Activated CD8-positive, alpha-beta memory T cell treated with anti-CD3 and anti-CD28 coated beads for 1 hour (primary cell): ENCODE measurements at regions not wholly inside any gene's neighbourhood (a gene's known extent, or its start where the extent isn't known, plus 50 kb on each side); places are given as distances from the start of the nearest gene placed in this dataset.
"Not testable (repeated sequence)": the region's sequence is repeated elsewhere in the genome, so short reads cannot be mapped to it uniquely, and the experiment has no call there.

ENCODE experiments used
- DNase-seq, 2 donors: peaks; one replicate each; pipeline ENCODE4 v3.0.0-alpha.2; 2020; ENCODE audit warnings: low read depth in 1 of 2; ENCODE audit errors: extremely low read depth in 1 of 2

DNA sequence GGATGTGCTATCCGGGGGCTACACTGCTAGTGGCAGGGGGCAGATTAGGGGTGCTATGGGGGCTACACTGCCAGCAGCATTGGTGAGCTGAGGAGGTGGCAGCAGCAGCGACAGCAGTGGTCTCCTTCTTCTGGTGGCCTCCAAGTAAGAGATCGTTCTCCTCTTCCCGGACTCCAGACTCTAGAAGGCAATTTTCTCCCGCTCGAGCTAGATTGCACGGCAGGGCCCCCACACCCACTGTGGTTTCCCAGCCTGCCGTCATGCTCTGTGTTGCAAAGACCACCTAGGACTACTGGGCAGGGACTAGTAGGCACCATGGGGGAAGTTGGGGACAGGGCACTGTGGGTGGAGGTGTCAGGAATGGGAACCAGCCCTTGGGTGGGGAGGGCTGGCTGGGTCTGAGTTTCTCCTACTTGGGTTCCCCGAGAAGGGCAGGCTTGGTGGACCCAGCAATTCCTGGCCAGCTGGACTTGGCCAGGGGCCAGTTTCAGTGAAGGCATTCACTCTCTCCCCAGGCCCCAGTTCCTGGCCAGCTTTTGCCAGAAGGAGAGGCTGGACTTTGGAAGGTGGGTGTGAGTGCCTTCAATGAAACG lies 203.4 kb upstream of the WSB1 start:
- DNase-seq = not testable (repeated sequence)

DNA sequence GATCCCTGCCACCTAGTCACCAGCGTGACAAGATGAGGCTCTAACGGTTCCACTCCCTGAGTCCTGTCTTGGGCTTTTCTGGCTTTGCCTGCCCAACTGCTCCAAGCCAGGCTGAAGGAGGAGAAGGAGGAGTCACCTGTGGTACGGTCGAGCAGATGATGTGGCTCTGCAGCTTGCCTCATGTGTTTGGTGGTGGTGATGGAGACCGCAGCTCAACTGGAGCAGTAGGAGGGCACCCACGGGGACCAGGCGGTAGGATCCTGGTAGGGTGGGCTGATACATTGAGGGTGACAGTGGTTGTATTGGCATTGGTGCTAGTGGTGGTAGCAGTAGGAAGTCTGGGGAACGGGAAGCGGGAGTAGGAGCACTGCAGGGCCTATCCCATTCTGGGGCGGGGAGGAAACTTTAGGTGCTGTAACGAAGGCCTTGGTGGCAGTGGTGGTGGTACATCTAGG lies 202.8 kb upstream of the WSB1 start:
- no peak for DNase-seq

DNA sequence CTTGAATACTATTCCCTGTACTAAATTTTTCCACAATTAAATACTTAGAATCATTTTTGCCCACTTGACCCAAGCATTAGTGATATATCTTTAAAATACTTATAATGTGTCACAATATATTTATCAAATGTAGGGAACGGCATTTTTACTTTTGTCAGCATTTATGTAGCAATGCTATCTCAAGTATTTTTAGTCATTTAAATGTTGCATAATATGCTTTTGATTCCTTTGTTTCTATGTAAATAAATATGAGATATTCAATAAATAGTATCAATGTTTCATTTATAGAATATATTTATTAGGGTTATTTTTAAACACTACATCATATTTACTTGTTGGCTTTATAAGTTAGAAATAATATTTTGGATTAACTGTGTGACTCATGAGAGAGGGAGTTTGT lies 199.7 kb upstream of the WSB1 start:
- not testable (repeated sequence) for DNase-seq

DNA sequence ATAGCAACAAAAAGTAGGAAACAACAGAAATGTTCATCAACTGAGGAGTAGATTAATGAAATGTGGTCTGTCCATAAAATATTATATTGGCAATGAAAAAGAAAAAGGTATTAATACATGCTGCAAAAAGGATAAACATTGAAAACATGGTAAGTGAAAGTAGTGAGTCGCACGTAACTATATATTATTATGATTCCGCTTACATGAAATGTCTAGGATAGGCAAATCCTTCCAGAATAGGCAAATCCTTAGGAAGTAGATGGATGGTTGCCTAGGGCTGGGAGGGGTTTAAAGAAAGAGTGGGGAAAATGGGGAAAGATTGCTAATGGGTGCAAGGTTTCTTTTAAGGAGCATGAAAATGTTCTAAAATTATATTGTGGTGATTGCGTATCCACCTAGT lies 198.1 kb upstream of the WSB1 start:
- DNase-seq = not testable (repeated sequence)

DNA sequence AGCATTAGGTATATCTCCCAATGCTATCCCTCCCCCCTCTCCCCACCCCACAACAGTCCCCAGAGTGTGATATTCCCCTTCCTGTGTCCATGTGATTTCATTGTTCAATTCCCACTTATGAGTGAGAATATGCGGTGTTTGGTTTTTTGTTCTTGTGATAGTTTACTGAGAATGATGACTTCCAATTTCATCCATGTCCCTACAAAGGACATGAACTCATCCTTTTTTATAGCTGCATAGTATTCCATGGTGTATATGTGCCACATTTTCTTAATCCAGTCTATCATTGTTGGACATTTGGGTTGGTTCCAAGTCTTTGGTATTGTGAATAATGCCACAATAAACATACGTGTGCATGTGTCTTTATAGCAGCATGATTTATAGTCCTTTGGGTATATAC lies 194.6 kb upstream of the WSB1 start:
- not testable (repeated sequence) for DNase-seq

DNA sequence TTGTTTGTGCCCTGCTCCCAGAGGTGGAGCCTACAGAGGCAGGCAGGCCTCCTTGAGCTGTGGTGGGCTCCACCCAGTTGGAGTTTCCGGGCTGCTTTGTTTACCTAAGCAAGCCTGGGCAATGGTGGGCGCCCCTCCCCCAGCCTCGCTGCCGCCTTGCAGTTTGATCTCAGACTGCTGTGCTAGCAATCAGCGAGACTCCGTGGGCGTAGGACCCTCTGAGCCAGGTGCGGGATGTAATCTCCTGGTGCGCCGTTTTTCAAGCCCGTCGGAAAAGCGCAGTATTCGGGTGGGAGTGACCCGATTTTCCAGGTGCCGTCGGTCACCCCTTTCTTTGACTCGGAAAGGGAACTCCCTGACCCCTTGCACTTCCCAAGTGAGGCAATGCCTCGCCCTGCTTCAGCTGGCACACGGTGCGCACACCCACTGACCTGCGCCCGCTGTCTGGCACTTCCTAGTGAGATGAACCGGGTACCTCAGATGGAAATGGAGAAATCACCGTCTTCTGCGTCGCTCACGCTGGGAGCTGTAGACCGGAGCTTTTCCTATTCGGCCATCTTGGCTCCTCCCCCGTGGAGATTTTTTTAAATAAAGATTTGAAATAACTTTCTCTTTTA lies 189.2 kb upstream of the WSB1 start:
- not testable (repeated sequence) for DNase-seq

DNA sequence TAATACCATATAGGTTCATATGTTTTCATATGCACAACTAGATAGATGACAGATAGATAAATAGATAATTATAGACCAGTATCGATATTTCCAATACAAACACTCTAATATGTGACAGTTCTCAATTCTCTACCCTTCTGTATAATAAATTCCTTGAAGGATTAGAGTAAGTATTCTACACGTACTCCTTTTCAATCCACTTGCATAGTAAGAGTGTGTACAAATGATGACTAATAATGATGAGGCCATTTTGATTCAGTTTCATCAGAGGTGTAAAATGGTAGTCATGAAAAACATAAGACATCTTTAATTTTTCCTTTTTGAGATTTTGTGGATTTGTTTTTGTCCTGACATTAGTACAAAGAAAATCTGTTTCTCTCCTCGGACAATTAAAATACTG lies 188.3 kb upstream of the WSB1 start:
- DNase-seq = no peak

DNA sequence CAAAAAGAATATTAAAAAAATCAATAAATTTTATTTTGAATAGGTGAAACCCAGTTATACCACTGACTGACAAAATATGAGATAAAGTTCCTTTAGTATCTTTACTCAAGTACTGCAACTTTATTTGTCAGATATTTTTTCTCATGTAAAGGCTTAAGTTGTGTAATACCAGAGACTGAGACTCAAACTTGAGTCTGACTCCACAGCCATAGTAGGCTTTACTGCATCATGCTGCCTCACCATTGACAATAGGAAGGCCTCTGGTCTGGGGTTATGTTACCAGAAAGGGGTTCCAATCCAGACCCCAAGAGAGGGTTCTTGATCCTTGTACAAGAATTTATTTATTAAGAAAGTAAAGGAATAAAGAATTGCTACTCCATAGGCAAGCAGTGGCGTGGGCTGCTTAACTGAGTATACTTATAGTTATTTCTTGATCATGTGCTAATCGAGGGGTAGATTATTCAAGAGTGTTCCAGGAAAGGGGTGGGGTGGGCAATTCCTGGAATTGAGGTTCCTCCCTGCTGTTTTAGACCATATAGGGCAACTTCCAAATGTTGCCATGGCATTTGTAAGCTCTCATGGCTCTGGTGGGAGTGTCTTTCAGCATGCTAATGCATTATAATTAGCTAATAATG lies 187.4 kb upstream of the WSB1 start:
- no peak for DNase-seq

DNA sequence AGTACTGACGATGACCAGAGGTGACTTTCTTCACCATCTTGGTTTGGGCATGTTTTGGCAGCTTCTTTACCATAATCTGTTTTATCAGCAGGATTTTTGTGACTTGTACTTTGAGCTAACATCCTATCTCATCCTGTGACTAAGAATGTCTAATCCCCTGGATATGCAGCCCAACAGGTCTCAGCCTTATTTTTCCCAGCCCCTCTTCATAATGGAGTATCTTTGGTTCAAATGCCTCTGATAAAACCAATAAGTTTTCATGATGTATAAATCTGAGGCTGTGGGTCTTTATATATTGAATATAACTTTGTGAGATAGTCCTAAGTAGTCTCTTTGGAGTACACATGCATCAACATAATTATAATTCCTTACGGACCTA lies 186.9 kb upstream of the WSB1 start:
- no peak for DNase-seq

DNA sequence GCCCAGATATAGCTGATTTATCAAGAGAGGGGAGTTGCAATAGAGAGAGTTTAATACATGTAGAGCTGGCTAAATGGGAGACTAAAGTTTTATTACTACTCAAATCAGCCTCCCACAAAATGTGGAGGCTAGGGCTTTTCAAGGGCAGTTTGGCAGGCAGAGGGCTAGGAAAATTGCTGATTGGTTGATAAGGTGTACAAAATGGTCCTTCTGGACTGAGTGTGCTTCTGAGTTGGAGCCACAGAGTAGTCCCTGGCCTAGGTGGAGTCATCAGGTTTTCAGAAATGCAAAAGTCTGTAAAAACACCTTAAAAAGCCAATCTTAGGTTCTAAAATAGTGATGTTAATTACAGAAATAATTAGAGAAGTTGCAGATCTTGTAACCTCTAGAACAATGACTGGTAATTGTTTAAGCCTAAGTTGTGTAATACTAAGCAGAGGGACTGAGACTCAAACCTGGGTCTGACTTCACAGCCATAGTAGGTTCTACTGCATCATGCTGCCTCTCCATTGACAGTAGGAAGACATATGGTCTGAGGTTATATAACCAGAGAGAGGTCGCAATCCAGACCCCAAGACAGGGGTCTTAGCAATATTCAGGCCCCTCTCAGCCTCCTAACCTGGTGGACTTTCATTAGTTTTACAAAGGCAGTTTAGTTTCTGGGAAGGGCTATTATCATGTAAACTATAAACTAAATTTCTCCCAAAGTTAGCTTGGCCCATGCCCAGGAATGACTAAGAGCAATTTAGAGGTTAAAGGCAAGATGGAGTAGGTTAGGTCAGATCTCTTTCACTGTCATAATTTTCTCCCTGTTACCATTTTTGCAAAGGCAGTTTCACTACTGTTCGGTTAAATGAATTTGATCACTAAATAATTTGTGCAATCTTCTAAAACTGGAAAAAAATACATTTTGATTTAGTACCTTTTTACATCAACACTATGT lies 186.3 kb upstream of the WSB1 start:
- DNase-seq = not testable (repeated sequence)

DNA sequence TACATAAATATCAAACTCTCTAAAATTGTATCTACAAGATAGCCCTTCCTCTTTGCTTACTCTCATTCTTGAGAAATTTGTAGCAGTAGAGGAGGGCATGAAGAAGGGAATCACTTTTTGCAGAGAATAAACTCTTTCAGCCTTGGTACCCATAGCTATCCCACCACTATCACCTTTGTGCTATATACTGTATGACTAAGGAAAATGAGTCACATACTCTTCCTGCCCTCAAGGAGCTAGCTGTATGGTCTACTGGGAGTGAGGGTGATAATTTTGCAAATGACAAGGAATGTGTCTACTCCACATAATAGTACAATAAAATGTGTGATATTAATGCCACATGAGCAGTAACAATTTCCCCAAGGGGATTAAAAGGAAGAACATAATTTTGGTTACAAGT lies 184.6 kb upstream of the WSB1 start:
- DNase-seq = no peak

DNA sequence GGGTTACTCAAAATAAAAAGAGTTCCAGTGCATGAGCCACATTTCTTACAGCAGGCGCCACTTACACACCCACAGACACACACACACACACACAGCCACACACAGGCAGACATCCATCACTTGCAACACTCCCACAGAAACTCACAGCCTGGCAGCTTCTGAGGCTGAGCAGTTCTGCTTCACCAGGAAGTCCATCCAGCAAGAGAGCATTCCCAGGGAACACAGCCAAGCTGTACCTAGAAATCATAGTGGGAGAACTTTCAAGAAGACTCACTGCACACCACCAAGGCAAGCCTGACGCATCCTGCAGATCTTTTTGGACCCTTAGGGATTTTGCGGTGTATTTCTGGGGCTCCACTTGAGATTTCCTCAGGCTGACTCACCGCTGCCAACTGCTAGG lies 140.9 kb upstream of the WSB1 start:
- DNase-seq = no peak

DNA sequence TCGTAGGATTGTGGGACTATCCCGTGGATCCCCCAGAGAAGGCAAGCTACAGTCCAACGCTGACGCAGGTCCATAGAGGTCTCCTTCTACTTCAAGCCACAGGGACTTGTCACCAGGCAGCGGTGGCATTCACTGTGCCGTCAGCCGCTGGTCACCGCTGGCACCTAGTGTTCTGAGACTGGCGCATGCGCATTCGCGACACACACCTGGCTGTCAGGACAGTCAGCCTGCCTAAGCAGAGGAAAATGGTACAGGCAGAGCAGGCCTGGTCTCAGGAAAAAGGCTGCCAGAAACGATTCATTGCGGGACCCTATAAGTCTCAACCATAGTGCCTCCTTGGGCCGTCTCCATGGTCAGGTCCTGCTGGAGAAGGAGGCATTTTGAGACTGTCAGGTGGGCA lies 138.0 kb upstream of the WSB1 start:
- DNase-seq = no peak

DNA sequence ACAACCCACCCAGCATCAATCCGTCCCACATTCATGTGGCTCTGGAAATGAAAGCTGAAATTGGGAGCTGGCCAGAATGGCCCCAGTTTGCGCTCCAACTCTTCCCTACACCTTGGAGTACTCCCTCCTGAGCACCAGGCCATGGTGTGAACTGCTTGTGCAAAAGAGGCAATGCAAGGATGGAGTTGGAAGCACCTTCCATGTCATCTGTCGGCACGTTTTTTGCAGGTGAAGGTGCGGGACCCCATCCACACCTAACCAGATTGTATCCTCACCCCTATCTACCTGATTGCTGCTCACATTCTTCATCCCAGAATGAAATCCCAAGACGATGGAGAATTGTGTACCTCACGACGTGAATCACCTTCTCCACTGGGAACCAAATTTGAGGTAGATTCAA lies 136.6 kb upstream of the WSB1 start:
- no peak for DNase-seq

DNA sequence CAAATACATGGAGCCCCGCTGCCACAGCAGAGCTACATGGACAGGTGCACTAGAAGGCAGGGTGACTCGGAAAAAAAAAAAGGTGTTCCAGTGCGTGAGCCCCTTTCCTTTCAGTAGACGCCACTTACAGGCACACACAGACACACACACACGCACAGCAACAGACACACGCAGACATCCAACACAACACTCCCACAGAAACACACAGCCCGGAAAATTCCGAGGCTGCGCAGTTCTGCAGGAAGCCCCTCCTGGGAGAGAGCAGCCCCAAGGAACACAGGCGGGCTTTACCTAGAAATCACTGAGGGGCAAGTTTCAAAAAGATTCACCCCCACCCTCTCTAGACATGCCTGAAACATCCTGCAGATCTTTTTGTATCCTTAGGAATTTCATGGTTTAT lies 136.0 kb upstream of the WSB1 start:
- no peak for DNase-seq

DNA sequence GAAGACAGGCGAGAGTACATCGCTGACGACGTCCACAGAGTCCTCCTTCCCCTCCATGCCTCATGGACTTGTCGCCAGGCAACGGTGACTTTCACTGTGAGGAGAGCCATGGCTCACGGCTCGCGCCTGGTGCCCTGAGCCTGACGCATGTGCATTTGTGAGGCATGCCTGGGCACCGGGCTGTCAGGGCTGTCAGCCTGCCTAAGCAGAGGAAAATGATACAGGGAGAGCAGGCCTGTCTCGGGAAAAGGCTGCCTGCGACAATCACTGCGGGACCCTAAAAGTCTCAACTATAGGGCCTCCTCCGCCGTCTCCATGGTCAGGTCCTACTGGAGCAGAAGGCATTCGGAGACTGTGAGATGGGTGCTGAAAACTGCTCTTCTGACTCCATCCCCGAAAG lies 135.5 kb upstream of the WSB1 start:
- no peak for DNase-seq

DNA sequence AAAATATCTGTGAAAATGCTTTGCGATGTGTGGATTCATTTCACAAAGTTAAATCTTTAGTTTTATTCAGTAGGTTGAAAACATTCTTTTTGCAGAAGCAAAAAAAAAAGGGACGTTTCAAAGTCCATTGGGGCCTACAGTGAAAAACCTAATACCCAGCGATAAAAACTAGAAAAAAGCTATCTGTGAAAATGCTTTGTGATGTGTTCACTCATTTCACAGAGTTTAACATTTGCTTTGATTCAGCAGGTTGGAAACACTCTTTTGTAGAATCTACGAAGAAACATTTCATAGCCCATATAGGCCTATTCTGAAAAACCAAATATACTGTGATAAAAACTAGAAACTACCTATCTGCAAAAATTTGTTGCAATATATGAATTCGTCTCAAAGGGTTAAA lies 113.6 kb upstream of the WSB1 start:
- no peak for DNase-seq

DNA sequence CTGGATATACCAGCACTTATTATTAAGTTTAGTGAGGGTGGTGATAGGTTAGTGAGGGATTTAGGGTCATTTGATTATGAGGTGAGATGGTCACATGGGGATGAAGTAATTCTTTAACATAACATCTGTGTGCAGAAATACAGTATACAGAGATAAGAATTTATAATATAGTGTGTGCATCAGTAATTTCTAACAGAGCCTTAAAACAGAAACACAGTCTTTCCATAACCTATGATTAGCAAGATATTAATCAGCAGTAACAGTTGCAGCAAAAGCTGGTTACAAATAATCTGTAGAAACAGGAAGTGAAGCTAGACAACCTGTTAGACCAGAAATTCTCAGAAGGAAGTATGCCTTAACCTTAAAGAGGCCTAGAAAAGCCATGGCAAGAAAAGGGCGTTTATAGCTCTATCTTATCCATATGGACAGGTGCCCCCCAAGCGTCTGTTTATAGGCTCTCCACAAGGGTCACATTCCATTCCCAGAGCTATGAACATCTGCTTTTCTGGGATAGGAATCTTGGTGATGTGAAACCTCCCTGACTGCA lies 112.5 kb upstream of the WSB1 start:
- not testable (repeated sequence) for DNase-seq

DNA sequence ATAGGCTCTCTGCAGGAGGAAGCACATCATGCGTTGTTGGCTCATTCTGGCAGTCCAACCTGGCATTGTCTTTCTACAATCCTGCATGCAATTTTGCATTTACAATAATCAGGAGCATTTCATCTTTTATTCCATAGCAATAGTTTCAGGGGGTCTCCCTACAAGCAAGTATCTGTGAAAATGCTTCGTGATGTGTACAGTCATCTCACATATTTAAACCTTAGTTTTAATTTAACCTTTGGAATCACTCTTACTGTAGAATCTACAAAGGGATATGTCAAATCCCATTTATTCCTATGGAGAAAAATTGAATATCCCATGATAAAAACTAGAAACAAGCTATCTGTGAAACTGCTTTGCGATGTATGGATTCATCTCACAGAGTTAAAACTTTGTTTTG lies 112.0 kb upstream of the WSB1 start:
- no peak for DNase-seq

DNA sequence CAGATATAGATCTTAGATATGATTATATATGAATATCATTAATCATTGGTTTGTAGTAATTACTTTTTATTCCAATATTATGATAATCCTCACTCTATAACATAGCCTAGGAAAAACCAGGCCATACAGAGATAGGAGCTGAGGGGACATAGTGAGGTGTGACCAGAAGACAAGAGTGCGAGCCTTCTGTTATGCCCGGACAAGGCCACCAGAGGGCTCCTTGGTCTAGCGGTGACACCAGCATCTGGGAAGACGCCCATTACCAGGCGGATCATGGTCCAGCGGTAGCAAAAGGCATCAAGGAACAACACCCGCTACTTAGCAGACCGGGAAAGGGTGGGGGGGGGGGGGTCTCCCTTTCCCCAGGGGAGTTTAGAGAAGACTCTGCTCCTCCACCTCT lies 96.4 kb upstream of the WSB1 start:
- DNase-seq = not testable (repeated sequence)

DNA sequence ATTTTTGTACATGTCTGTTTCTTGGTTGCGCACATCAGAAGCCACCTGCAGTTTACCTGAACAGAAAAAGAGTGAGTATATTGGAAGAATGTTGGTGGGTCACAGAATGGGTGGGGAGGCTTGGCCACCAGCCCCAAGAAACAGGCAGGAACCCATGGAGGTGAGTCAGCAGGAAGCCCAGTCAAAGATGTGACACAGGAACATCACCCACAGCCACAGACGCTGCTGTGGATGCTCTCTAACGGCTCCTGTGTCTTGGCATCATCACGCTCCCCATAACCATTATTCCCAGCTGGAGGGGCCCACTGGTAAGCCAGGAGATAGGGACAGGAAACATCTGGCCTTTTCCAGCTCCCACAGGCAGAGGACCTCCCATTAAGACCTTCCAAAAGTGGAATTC lies 94.0 kb upstream of the WSB1 start:
- DNase-seq = no peak
